ENCODE measurements at regions not wholly inside any gene's neighbourhood (a gene's known extent, or its start where the extent isn't known, plus 50 kb on each side); places are given as distances from the start of the nearest gene placed in this dataset.

- TF ChIP-seq POLR2A (IDR thresholded peaks at IDR 0.05; ENCODE audit: extremely low read depth, insufficient read length) (no peak), CTCF (IDR thresholded peaks at IDR 0.05; ENCODE audit: low read depth, low read length) (no peak)
These were observed 68.9 kb upstream of the AFDN start for GRCh38 chr6:167757821-167758220.
